ENCODE measurements at regions not wholly inside any gene's neighbourhood (a gene's known extent, or its start where the extent isn't known, plus 50 kb on each side); places are given as distances from the start of the nearest gene placed in this dataset.

GRCh38 chr16:66143415-66143814 is 223.1 kb upstream of the CDH5 start:
- no peaks in the 10 kb centered on the region for H3K4me1 Mint-ChIP-seq
- H3K36me3 Mint-ChIP-seq (ENCODE audit: low read depth) = no peaks in the 10 kb centered on the region
- no peak overlapping the region for H3K4me3 Mint-ChIP-seq
- H3K27me3 Mint-ChIP-seq (ENCODE audit: low read depth) = peaks cover 5% of the 10 kb centered on the region
- no peak for DNase-seq (ENCODE audit: low read depth, low spot score)
- no peaks in the 10 kb centered on the region for H3K9me3 Mint-ChIP-seq
- TF ChIP-seq CTCF (conservative IDR thresholded peaks at IDR 0.05) = no peak
- no peak overlapping the region for H3K27ac Mint-ChIP-seq (ENCODE audit: unreplicated experiment)

GRCh38 chr16:66141885-66142284 is 224.6 kb upstream of the CDH5 start:
- Mint-ChIP-seq H3K27ac (ENCODE audit: unreplicated experiment) (no peak overlapping the region), H3K27me3 (ENCODE audit: low read depth) (peaks cover 5% of the 10 kb centered on the region), H3K4me1 (peaks cover 9% of the 10 kb centered on the region), H3K9me3 (no peaks in the 10 kb centered on the region), H3K4me3 (no peak overlapping the region), H3K36me3 (ENCODE audit: low read depth) (no peaks in the 10 kb centered on the region)
- no peak for TF ChIP-seq CTCF (conservative IDR thresholded peaks at IDR 0.05)
- no peak for DNase-seq (ENCODE audit: low read depth, low spot score)

GRCh38 chr16:66137853-66138252 is 228.6 kb upstream of the CDH5 start:
- DNase-seq (ENCODE audit: low read depth, low spot score) = no peak
- no peak overlapping the region for H3K27ac Mint-ChIP-seq (ENCODE audit: unreplicated experiment)

GRCh38 chr16:66136841-66137240 is 229.7 kb upstream of the CDH5 start:
- TF ChIP-seq CTCF (conservative IDR thresholded peaks at IDR 0.05) = no peak
- no peaks in the 10 kb centered on the region for H3K36me3 Mint-ChIP-seq (ENCODE audit: low read depth)

More at GRCh38 chr16:66137853-66138252, 228.6 kb upstream of the CDH5 start:
- no peak overlapping the region for H3K4me3 Mint-ChIP-seq
- no peaks in the 10 kb centered on the region for H3K9me3 Mint-ChIP-seq
- H3K36me3 Mint-ChIP-seq (ENCODE audit: low read depth) = no peaks in the 10 kb centered on the region
- TF ChIP-seq CTCF (conservative IDR thresholded peaks at IDR 0.05) = no peak
- H3K27me3 Mint-ChIP-seq (ENCODE audit: low read depth) = peaks cover 10% of the 10 kb centered on the region
- peaks cover 9% of the 10 kb centered on the region for H3K4me1 Mint-ChIP-seq

GRCh38 chr16:66135838-66136237 is 230.7 kb upstream of the CDH5 start:
- no peak for TF ChIP-seq CTCF (conservative IDR thresholded peaks at IDR 0.05)
- H3K4me3 Mint-ChIP-seq = no peak overlapping the region
- DNase-seq (ENCODE audit: low read depth, low spot score) = no peak
- no peaks in the 10 kb centered on the region for H3K36me3 Mint-ChIP-seq (ENCODE audit: low read depth)
- H3K9me3 Mint-ChIP-seq = no peaks in the 10 kb centered on the region
- H3K27me3 Mint-ChIP-seq (ENCODE audit: low read depth) = peaks cover 16% of the 10 kb centered on the region
- peaks cover 9% of the 10 kb centered on the region for H3K4me1 Mint-ChIP-seq
- H3K27ac Mint-ChIP-seq (ENCODE audit: unreplicated experiment) = no peak overlapping the region

More at GRCh38 chr16:66136841-66137240, 229.7 kb upstream of the CDH5 start:
- H3K4me3 Mint-ChIP-seq = no peak overlapping the region
- no peak for DNase-seq (ENCODE audit: low read depth, low spot score)
- no peaks in the 10 kb centered on the region for H3K9me3 Mint-ChIP-seq
- no peak overlapping the region for H3K27ac Mint-ChIP-seq (ENCODE audit: unreplicated experiment)
- H3K4me1 Mint-ChIP-seq = peaks cover 9% of the 10 kb centered on the region
- H3K27me3 Mint-ChIP-seq (ENCODE audit: low read depth) = peaks cover 15% of the 10 kb centered on the region

- peaks cover 16% of the 10 kb centered on the region for H3K27me3 Mint-ChIP-seq (ENCODE audit: low read depth)
- no peaks in the 10 kb centered on the region for H3K36me3 Mint-ChIP-seq (ENCODE audit: low read depth)
- DNase-seq (ENCODE audit: low read depth, low spot score) = no peak
- no peak overlapping the region for H3K4me3 Mint-ChIP-seq
- TF ChIP-seq CTCF (conservative IDR thresholded peaks at IDR 0.05) = no peak
- no peaks in the 10 kb centered on the region for H3K9me3 Mint-ChIP-seq
- no peak overlapping the region for H3K27ac Mint-ChIP-seq (ENCODE audit: unreplicated experiment)
- peaks cover 9% of the 10 kb centered on the region for H3K4me1 Mint-ChIP-seq
Measured at GRCh38 chr16:66135421-66135831, 231.1 kb upstream of the CDH5 start.
